Keratinocyte (primary cell): ENCODE measurements at regions not wholly inside any gene's neighbourhood (a gene's known extent, or its start where the extent isn't known, plus 50 kb on each side); places are given as distances from the start of the nearest gene placed in this dataset.

ENCODE experiments used
- DNase-seq: peaks from one replicate; pipeline ENCODE4 v3.0.0-alpha.2; 2011; ENCODE audit warnings: low read depth, missing footprints, low spot score
- FAIRE-seq: peaks from 2 replicates; lab custom pipeline; 2011; peaks lifted over from hg19 to GRCh38; lab: Jason Lieb, UNC
- H2AFZ ChIP-seq: 2 replicates; pipeline ENCODE4 v1.6.0; 2012; ENCODE audit warnings: low read length, control low read depth, inconsistent platforms; ENCODE audit not compliant: control insufficient read depth
- H3K27ac ChIP-seq: 2 replicates; pipeline ENCODE4 v1.5.1; 2011; ENCODE audit warnings: low read length; ENCODE audit not compliant: control insufficient read depth, insufficient read depth
- H3K27me3 ChIP-seq: 3 replicates; pipeline ENCODE4 v1.6.0; 2011; ENCODE audit warnings: low read length; ENCODE audit not compliant: control insufficient read depth, insufficient read depth; ENCODE audit errors: extremely low read depth
- H3K36me3 ChIP-seq, 2 experiments: 2 replicates in 1 of 2; 3 replicates in 1 of 2; pipeline ENCODE4 v1.5.1; 2011; ENCODE audit warnings: low read length in 2 of 2, mild to moderate bottlenecking in 1 of 2; ENCODE audit not compliant: control insufficient read depth in 2 of 2, insufficient read depth in 2 of 2; ENCODE audit errors: extremely low read depth in 1 of 2
- H3K4me1 ChIP-seq: 3 replicates; pipeline ENCODE4 v1.5.1; 2011; ENCODE audit warnings: low read length; ENCODE audit not compliant: control insufficient read depth, insufficient read depth; ENCODE audit errors: extremely low read depth
- H3K4me2 ChIP-seq: 3 replicates; pipeline ENCODE4 v1.6.0; 2011; ENCODE audit warnings: low read depth, low read length; ENCODE audit not compliant: control insufficient read depth, insufficient read depth; ENCODE audit errors: extremely low read depth
- H3K4me3 ChIP-seq, 3 experiments: fragments of 200-600 bp in 1 of 3; sonication (generic) in 1 of 3; 2 replicates in 2 of 3; 3 replicates in 1 of 3; pipeline ENCODE4 v1.5.1; 2011 to 2016; ENCODE audit warnings: low read length in 3 of 3, mild to moderate bottlenecking in 3 of 3, control low read depth in 2 of 3, inconsistent platforms in 1 of 3, low read depth in 1 of 3, mixed read lengths in 1 of 3, mixed run types in 1 of 3, moderate library complexity in 1 of 3; ENCODE audit not compliant: control insufficient read depth in 2 of 3, insufficient read depth in 2 of 3; ENCODE audit errors: extremely low read depth in 1 of 3
- H3K79me2 ChIP-seq: 2 replicates; pipeline ENCODE4 v1.6.0; 2012; ENCODE audit warnings: low read length; ENCODE audit not compliant: control insufficient read depth, insufficient read depth
- H3K9ac ChIP-seq: 3 replicates; pipeline ENCODE4 v1.6.0; 2011; ENCODE audit warnings: low read length; ENCODE audit not compliant: control insufficient read depth, insufficient read depth; ENCODE audit errors: extremely low read depth
- H3K9me1 ChIP-seq: 3 replicates; pipeline ENCODE4 v1.6.0; 2011; ENCODE audit warnings: low read length; ENCODE audit not compliant: control insufficient read depth, insufficient read depth; ENCODE audit errors: extremely low read depth
- H3K9me3 ChIP-seq: 2 replicates; pipeline ENCODE4 v1.5.1; 2012; ENCODE audit warnings: low read depth, low read length; ENCODE audit not compliant: control insufficient read depth
- H4K20me1 ChIP-seq: 3 replicates; pipeline ENCODE4 v1.6.0; 2011; ENCODE audit warnings: low read length; ENCODE audit not compliant: control insufficient read depth, insufficient read depth; ENCODE audit errors: extremely low read depth
- CTCF ChIP-seq, 3 experiments: IDR thresholded peaks in 1 of 3; conservative IDR thresholded peaks in 1 of 3; optimal IDR thresholded peaks in 1 of 3; 2 replicates in 2 of 3; 3 replicates in 1 of 3; pipeline versions ENCODE3 to v1.5.1; 2011; ENCODE audit warnings: low read length in 3 of 3, mild to moderate bottlenecking in 3 of 3, moderate library complexity in 2 of 3, control low read depth in 1 of 3, inconsistent platforms in 1 of 3; ENCODE audit not compliant: insufficient read depth in 2 of 3; ENCODE audit errors: extremely low read depth in 1 of 3
- EZH2 ChIP-seq: IDR thresholded peaks from one replicate; pipeline ENCODE4 v1.6.1; 2012; ENCODE audit warnings: inconsistent platforms, mild to moderate bottlenecking, low read length, moderate library complexity
- dilution Hi-C: fragments of 300-500 bp; cut with MboI; formaldehyde crosslinking; loops from one replicate; pipeline ENCODE4 v1.7.0; 2020; ENCODE audit warnings: low sequenced_read_pairs; ENCODE audit not compliant: extremely low pct_ligation_motif_present

GRCh38 chr2:21288739-21289520 lies 165.2 kb downstream of the TDRD15 start:
- Histone ChIP-seq H3K9me1 (no peaks in the 10 kb centered on the region), H3K9ac (no peak overlapping the region), H3K9me3 (no peaks in the 10 kb centered on the region), H2AFZ (no peak overlapping the region), H3K4me3 (no peak overlapping the region), H3K4me1 (no peaks in the 10 kb centered on the region), H4K20me1 (no peaks in the 10 kb centered on the region), H3K4me2 (no peak overlapping the region), H3K27ac (no peak overlapping the region), H3K79me2 (no peaks in the 10 kb centered on the region), H3K27me3 (no peaks in the 10 kb centered on the region), H3K36me3 (no peaks in the 10 kb centered on the region)
- DNase-seq, result no peak
- no peak for TF ChIP-seq CTCF (optimal IDR thresholded peaks at IDR 0.05 in 1 of 3, IDR thresholded peaks at IDR 0.05 in 1 of 3, conservative IDR thresholded peaks at IDR 0.05 in 1 of 3; ENCODE audit: extremely low read depth in 1 of 3, insufficient read depth in 2 of 3, low read length in 3 of 3)
- no peak for TF ChIP-seq EZH2
- no peak for FAIRE-seq
- dilution Hi-C loops, result no loop called here

GRCh38 chr2:21289551-21289950 lies 165.8 kb downstream of the TDRD15 start:
- TF ChIP-seq EZH2 (no peak), CTCF (optimal IDR thresholded peaks at IDR 0.05 in 1 of 3, IDR thresholded peaks at IDR 0.05 in 1 of 3, conservative IDR thresholded peaks at IDR 0.05 in 1 of 3; ENCODE audit: extremely low read depth in 1 of 3, insufficient read depth in 2 of 3, low read length in 3 of 3) (no peak)
- FAIRE-seq (no peak), DNase-seq (no peak)
- no peak overlapping the region for H2AFZ ChIP-seq
- no peaks in the 10 kb centered on the region for H3K9me1 ChIP-seq
- H3K27me3 ChIP-seq, result no peaks in the 10 kb centered on the region
- H3K9ac ChIP-seq, result no peak overlapping the region
- no peak overlapping the region for H3K27ac ChIP-seq
- H3K79me2 ChIP-seq, result no peaks in the 10 kb centered on the region
- no peaks in the 10 kb centered on the region for H4K20me1 ChIP-seq
- no peaks in the 10 kb centered on the region for H3K9me3 ChIP-seq
- H3K4me2 ChIP-seq, result no peak overlapping the region
- H3K4me1 ChIP-seq, result no peaks in the 10 kb centered on the region
- H3K36me3 ChIP-seq, result no peaks in the 10 kb centered on the region
- no peak overlapping the region for H3K4me3 ChIP-seq
- dilution Hi-C loops, result no loop called here
